Ectodermal cell (in vitro differentiated cells): ENCODE measurements at regions not wholly inside any gene's neighbourhood (a gene's known extent, or its start where the extent isn't known, plus 50 kb on each side); places are given as distances from the start of the nearest gene placed in this dataset.

Source experiments
- H3K27ac ChIP-seq: 2 replicates; pipeline ENCODE4 v1.7.0; 2013; ENCODE audit warnings: mild to moderate bottlenecking, low read depth, low read length; ENCODE audit not compliant: insufficient read depth, poor library complexity, severe bottlenecking
- H3K27me3 ChIP-seq: 2 replicates; pipeline ENCODE4 v1.7.0; 2013; ENCODE audit warnings: mild to moderate bottlenecking, low read length; ENCODE audit not compliant: insufficient read depth, control insufficient read depth, poor library complexity, severe bottlenecking
- H3K36me3 ChIP-seq: one replicate; pipeline ENCODE4 v1.7.0; 2013; ENCODE audit warnings: low read length; ENCODE audit not compliant: control insufficient read depth, insufficient read depth
- H3K4me1 ChIP-seq: one replicate; pipeline ENCODE4 v1.7.0; 2013; ENCODE audit warnings: low read length; ENCODE audit not compliant: control insufficient read depth, insufficient read depth
- H3K4me3 ChIP-seq: 2 replicates; pipeline ENCODE4 v1.7.0; 2013; ENCODE audit warnings: low read depth, low read length, control low read depth; ENCODE audit not compliant: insufficient read depth
- H3K9me3 ChIP-seq: 2 replicates; pipeline ENCODE4 v1.7.0; 2013; ENCODE audit warnings: mild to moderate bottlenecking, low read length, moderate library complexity; ENCODE audit not compliant: control insufficient read depth
- WGBS, 2 experiments: methylation state at CpG; one replicate each; pipeline ENCODE4 v1.1.7; 2013; ENCODE audit warnings: missing lambda C conversion rate in 2 of 2; 5-methylcytosine and 5-hydroxymethylcytosine counted together

GRCh38 chr14:66046035-66046434, 440.1 kb upstream of the CCDC196 start:
- WGBS, 2 experiments, result 37 to 42% methylated on average over 1 of the region's 1 CpG
- Histone ChIP-seq H3K36me3 (no peaks in the 10 kb centered on the region), H3K9me3 (no peaks in the 10 kb centered on the region), H3K4me1 (peaks cover 5% of the 10 kb centered on the region), H3K27ac (no peak overlapping the region), H3K4me3 (no peak overlapping the region), H3K27me3 (no peaks in the 10 kb centered on the region)

DNA sequence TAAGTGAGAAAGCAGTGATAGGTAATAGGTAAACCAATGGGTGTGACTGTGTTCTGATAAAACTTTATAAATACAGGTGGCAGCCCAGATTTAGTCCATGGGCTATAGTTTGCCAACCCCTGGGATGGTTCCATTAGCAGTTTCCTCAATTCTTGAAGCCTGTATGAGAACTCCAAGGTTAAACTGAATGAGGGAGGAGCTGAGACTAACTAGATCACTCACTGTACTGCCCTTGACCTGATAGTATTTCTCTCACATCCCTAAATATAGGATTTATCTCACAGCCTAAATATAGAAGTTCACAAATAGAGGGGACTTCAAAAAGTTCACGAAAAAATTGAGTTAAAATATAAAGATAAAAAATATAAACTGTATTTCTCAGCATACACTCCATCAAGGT, 439.6 kb upstream of the CCDC196 start:
- H3K4me3 ChIP-seq, result no peak overlapping the region
- no peaks in the 10 kb centered on the region for H3K27me3 ChIP-seq
- no CpG with 5 or more reads among the region's 1 CpG for WGBS, 2 experiments
- peaks cover 5% of the 10 kb centered on the region for H3K4me1 ChIP-seq
- H3K27ac ChIP-seq, result no peak overlapping the region
- H3K36me3 ChIP-seq, result no peaks in the 10 kb centered on the region
- no peaks in the 10 kb centered on the region for H3K9me3 ChIP-seq

DNA sequence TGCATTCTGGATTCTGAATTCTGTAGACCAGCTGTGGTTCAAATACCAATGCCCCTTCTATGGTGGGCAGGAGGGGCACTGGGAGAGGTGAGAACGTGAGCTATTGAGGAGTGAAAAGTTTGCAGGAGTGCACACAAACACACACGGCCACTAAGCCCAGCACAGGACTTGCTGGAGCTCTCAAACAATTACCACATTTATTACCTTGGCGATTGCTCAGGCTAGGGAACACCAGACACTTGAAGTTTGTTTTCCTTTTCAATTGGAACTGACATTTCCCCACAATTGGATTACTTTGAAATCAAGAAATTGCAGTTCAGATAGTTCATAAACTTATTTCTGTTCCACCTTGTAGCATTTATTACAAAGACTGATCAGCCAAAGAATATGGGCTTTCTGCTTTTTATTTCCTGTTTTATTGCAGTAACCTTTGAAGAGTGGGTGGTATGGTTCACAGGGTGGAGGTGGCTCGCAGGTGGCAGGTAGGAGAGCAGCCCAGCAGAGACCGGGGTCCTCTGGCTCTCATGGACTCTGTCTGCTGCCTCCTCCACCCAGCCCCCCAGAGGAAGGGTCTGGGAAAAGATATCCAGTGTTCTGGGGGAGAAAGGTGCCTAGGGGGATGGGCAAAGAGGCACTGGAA, 429.8 kb upstream of the CCDC196 start:
- Histone ChIP-seq H3K9me3 (no peaks in the 10 kb centered on the region), H3K4me3 (no peak overlapping the region), H3K4me1 (no peaks in the 10 kb centered on the region), H3K27ac (no peak overlapping the region), H3K36me3 (no peaks in the 10 kb centered on the region), H3K27me3 (no peaks in the 10 kb centered on the region)
- 93 to 97% methylated on average over 5 of the region's 5 CpGs for WGBS, 2 experiments

DNA sequence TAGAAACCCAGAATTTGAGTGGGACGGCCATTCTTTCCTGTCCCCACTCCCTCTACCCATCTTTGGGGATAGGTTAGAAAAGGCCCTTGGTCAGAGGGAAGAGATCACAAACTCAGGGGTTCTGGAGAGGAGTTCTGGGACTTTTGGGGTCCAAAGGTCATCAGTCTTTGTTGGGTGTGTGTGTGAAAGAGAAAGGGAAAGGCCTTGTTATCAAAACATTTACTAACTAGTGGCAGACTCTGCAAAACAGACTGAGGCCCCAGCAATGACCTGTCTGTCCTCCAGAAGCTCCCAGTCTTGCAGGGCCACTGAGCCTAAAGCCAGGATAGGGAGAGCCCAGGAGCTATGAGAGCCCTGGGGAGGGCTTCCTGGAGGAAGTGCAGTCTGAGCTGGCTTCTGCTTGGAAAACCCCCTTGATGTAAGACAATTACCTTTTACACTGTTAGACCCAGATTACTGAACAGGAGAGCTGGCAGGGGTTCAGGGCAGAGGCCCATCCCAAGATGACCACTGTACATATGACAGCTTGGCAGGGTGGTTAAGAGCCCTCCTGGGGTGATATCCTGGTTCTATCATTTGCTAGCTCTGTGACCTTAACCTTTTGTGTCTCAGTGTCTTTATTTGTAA, 429.1 kb upstream of the CCDC196 start:
- H3K4me1 ChIP-seq, result no peaks in the 10 kb centered on the region
- WGBS, 2 experiments, result 85 to 100% methylated on average over 1 of the region's 1 CpG
- H3K27ac ChIP-seq, result no peak overlapping the region
- H3K9me3 ChIP-seq, result no peaks in the 10 kb centered on the region
- no peaks in the 10 kb centered on the region for H3K27me3 ChIP-seq
- no peaks in the 10 kb centered on the region for H3K36me3 ChIP-seq
- H3K4me3 ChIP-seq, result no peak overlapping the region

- H3K36me3 ChIP-seq, result no peaks in the 10 kb centered on the region
- no peak overlapping the region for H3K4me3 ChIP-seq
- H3K27ac ChIP-seq, result no peak overlapping the region
- H3K9me3 ChIP-seq, result no peaks in the 10 kb centered on the region
- no peaks in the 10 kb centered on the region for H3K27me3 ChIP-seq
- 84 to 86% methylated on average over 5 of the region's 5 CpGs for WGBS, 2 experiments
- H3K4me1 ChIP-seq, result peaks cover 6% of the 10 kb centered on the region
Observed at GRCh38 chr14:66065188-66065587, 421.0 kb upstream of the CCDC196 start.

DNA sequence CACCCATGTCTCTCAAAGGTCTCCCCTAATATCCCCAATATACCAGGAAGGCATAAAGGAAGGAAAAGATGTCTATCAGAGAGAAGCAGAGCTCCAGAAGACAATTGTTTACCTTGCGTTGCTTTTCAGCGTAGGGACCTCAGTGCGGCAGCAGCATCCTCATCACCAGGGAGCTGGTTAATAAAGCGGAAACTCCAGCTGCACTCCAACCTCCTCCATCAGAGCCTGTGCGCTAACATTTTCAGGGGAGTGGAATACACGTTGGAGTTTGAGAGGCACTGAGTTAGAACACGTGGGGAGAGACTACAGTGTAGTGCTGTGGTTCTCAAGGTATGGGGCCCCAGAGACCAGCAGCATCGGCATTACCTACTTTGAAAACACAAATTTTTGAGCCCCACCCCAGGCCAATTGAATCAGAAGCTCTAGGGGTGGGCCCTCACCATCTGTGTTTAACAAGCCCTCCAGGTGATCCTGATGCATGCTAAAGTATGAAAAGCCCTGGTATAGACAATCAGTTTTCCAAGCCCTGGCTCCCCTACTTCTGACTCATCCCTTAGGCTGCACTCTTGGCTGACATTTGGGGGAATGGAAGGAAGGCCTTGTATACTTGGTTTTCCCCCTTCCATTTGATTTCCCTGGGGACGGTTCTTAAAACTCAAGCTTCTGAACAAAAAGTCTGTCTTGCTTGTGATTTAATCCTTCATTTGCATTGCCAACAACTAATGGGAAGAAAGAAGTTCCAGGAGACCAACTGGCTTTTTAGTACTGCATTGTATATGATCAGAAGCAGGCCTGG, 419.0 kb upstream of the CCDC196 start:
- peaks cover 6% of the 10 kb centered on the region for H3K4me1 ChIP-seq
- no peaks in the 10 kb centered on the region for H3K36me3 ChIP-seq
- no peak overlapping the region for H3K27ac ChIP-seq
- no peaks in the 10 kb centered on the region for H3K9me3 ChIP-seq
- H3K27me3 ChIP-seq, result no peaks in the 10 kb centered on the region
- 90 to 93% methylated on average over 9 of the region's 9 CpGs for WGBS, 2 experiments
- no peak overlapping the region for H3K4me3 ChIP-seq

DNA sequence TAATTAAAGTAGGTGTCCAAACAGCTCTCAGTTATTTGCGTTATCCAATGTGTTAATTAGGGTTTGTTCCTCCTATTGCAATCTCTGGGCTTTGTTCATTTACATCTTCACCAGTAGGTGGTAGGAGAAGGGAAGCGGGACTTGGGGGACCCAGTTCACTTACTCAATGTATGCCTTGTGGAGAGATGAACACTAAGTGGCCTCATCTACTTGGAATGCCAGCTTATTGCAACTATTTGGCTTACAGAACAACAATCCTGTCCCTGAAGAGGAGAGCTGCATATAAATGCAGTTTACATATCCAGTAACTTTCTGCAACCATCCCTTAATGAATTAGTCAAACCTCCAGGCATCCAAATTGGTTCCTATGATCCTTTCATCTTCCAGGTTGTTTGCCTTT, 417.1 kb upstream of the CCDC196 start:
- no peaks in the 10 kb centered on the region for H3K9me3 ChIP-seq
- H3K36me3 ChIP-seq, result no peaks in the 10 kb centered on the region
- 88 to 100% methylated on average over 2 of the region's 2 CpGs for WGBS, 2 experiments

GRCh38 chr14:66069830-66070541, 416.2 kb upstream of the CCDC196 start:
- Histone ChIP-seq H3K27me3 (no peaks in the 10 kb centered on the region), H3K27ac (no peak overlapping the region), H3K4me3 (no peak overlapping the region), H3K36me3 (no peaks in the 10 kb centered on the region), H3K9me3 (no peaks in the 10 kb centered on the region), H3K4me1 (peaks cover 12% of the 10 kb centered on the region)
- 93% methylated on average over 7 of the region's 7 CpGs for WGBS, 2 experiments

More for the DNA sequence above, 417.1 kb upstream of the CCDC196 start:
- H3K27me3 ChIP-seq, result no peaks in the 10 kb centered on the region
- no peak overlapping the region for H3K4me3 ChIP-seq
- H3K4me1 ChIP-seq, result peaks cover 6% of the 10 kb centered on the region
- H3K27ac ChIP-seq, result no peak overlapping the region

GRCh38 chr14:66070542-66071319, 415.4 kb upstream of the CCDC196 start:
- WGBS, 2 experiments, result 52 to 55% methylated on average over 9 of the region's 12 CpGs
- H3K27me3 ChIP-seq, result no peaks in the 10 kb centered on the region

More at GRCh38 chr14:66070542-66071319, 415.4 kb upstream of the CCDC196 start:
- no peak overlapping the region for H3K27ac ChIP-seq
- H3K36me3 ChIP-seq, result no peaks in the 10 kb centered on the region
- H3K9me3 ChIP-seq, result no peaks in the 10 kb centered on the region
- no peak overlapping the region for H3K4me3 ChIP-seq
- peaks cover 9% of the 10 kb centered on the region for H3K4me1 ChIP-seq
